Loucy (cell line): ENCODE measurements at regions not wholly inside any gene's neighbourhood (a gene's known extent, or its start where the extent isn't known, plus 50 kb on each side); places are given as distances from the start of the nearest gene placed in this dataset.
A peak's percentile ranks its signal among the peaks of the same experiment; 100 is the strongest.

Experiments
- H2AFZ ChIP-seq: fragments of 200-600 bp; sonication (generic); 2 replicates; pipeline ENCODE4 v1.6.0; 2016; ENCODE audit warnings: antibody characterized with exemption, mild to moderate bottlenecking, low read length, moderate library complexity
- H3F3A ChIP-seq: fragments of 200-600 bp; 2 replicates; pipeline ENCODE4 v1.6.0; 2016; ENCODE audit warnings: antibody characterized with exemption, low read depth, mild to moderate bottlenecking
- H3K27me3 ChIP-seq: fragments of 200-600 bp; sonication (generic); 2 replicates; pipeline ENCODE4 v1.6.1; 2014; ENCODE audit warnings: low read length, mild to moderate bottlenecking; ENCODE audit not compliant: insufficient read depth, poor library complexity, severe bottlenecking
- H3K36me3 ChIP-seq: fragments of 200-600 bp; sonication (generic); 2 replicates; pipeline ENCODE4 v1.6.1; 2016; ENCODE audit warnings: low read length; ENCODE audit not compliant: insufficient read depth
- H3K4me1 ChIP-seq: fragments of 200-600 bp; sonication (generic); 2 replicates; pipeline ENCODE4 v1.5.1; 2014; ENCODE audit warnings: low read length, mild to moderate bottlenecking; ENCODE audit not compliant: insufficient read depth, poor library complexity, severe bottlenecking
- H3K4me2 ChIP-seq: fragments of 200-600 bp; sonication (generic); 2 replicates; pipeline ENCODE4 v1.6.0; 2014; ENCODE audit warnings: antibody characterized with exemption, low read length, low read depth, mild to moderate bottlenecking; ENCODE audit not compliant: poor library complexity, severe bottlenecking
- H3K4me3 ChIP-seq: fragments of 200-600 bp; sonication (generic); 2 replicates; pipeline ENCODE4 v1.5.1; 2014; ENCODE audit warnings: low read length, mild to moderate bottlenecking, mixed read lengths; ENCODE audit not compliant: poor library complexity, severe bottlenecking
- H3K79me2 ChIP-seq: fragments of 200-600 bp; sonication (generic); 2 replicates; pipeline ENCODE4 v1.6.1; 2014; ENCODE audit warnings: low read length; ENCODE audit not compliant: insufficient read depth
- H3K9ac ChIP-seq: fragments of 200-600 bp; sonication (generic); 2 replicates; pipeline ENCODE4 v1.6.0; 2014; ENCODE audit warnings: mild to moderate bottlenecking, low read depth, low read length, moderate library complexity; ENCODE audit not compliant: poor library complexity, severe bottlenecking
- H3K9me2 ChIP-seq: fragments of 200-600 bp; sonication (generic); replicated peaks from 2 replicates; pipeline ENCODE4 v1.6.1; 2016; ENCODE audit warnings: low read depth, low read length, mixed read lengths
- H3K9me3 ChIP-seq: fragments of 200-600 bp; sonication (generic); 2 replicates; pipeline ENCODE4 v1.6.1; 2014; ENCODE audit warnings: mild to moderate bottlenecking, antibody characterized with exemption, low read length, low read depth; ENCODE audit not compliant: insufficient read depth
- H4K20me1 ChIP-seq: fragments of 200-600 bp; sonication (generic); 2 replicates; pipeline ENCODE4 v1.6.0; 2014; ENCODE audit warnings: antibody characterized with exemption, low read length, mild to moderate bottlenecking; ENCODE audit not compliant: insufficient read depth, poor library complexity, severe bottlenecking
- EZH2phosphoT487 ChIP-seq: fragments of 200-600 bp; IDR thresholded peaks from 2 replicates; pipeline ENCODE4 v1.6.1; 2018; ENCODE audit warnings: antibody characterized with exemption, mild to moderate bottlenecking, moderate library complexity, borderline replicate concordance
- TF ChIP-seq, protein P1 (sequence below): fragments of 200-600 bp; sonication (generic); conservative IDR thresholded peaks from 2 replicates; pipeline ENCODE4 v1.5.1; 2014; ENCODE audit warnings: mild to moderate bottlenecking, antibody characterized with exemption, low read length

DNA sequence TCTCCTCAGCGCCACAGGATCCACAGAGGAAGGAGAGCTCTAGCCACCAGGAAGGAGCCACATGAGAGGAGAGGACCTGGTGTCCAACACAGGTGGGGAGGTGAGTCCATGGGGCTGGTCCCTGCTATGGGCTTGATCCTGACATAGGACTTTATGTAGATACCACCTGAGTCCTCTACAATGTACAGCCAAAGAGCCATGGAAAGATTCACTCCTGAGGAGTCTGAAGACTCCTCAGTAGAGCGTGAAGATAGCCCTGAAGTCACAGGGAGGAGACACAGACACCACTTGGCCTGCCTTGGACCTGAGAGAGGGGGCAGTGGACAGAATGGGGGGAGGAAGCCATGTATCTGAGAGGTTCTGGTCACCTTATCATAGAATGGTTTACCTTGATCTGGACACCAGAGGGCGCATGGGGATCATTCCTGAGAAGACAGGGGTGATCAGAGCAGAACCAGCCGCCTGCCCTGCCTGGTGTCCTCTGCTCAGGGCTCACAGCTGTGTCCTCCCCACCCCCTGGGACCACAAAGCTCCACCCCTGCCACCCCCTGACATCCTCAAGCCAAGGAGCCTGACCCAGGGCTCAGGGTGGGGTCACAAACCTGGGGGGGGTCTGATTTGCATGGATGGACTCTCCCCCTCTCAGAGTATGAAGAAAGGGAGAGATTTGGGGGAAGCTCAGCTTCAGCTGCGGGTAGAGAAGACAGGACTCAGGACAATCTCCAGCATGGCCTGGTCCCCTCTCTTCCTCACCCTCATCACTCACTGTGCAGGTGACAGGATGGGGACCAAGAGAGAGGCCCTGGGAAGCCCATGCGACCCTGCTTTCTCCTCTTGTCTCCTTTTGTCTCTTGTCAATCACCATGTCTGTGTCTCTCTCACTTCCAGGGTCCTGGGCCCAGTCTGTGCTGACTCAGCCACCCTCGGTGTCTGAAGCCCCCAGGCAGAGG, 77.0 kb downstream of the ZNF280B start:
- no peaks in the 10 kb centered on the region for H3F3A ChIP-seq
- H2AFZ ChIP-seq: no peak overlapping the region
- no peaks in the 10 kb centered on the region for H3K27me3 ChIP-seq

DNA sequence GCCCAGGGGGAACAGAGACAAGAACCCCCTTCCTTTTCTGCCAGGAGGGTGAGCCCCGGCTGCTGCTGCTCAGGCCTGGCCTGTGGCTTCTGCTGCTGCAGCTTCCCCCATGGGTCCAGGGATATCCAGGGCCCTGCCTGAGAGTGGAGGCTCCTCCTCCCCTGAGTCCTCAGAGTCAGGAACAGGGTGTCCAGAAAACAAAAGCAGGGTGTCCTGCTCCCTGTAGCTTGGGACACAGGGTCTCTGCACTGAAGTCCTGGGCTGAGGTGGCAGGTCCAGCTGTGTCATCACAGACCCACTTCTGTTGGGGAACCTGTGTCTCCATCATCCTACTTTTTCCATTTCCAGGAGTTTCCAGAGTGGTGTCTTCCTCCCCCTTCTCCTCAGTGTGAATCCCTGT, 76.1 kb downstream of the ZNF280B start:
- no peak for TF ChIP-seq EZH2phosphoT487
- TF ChIP-seq, protein P1, sequence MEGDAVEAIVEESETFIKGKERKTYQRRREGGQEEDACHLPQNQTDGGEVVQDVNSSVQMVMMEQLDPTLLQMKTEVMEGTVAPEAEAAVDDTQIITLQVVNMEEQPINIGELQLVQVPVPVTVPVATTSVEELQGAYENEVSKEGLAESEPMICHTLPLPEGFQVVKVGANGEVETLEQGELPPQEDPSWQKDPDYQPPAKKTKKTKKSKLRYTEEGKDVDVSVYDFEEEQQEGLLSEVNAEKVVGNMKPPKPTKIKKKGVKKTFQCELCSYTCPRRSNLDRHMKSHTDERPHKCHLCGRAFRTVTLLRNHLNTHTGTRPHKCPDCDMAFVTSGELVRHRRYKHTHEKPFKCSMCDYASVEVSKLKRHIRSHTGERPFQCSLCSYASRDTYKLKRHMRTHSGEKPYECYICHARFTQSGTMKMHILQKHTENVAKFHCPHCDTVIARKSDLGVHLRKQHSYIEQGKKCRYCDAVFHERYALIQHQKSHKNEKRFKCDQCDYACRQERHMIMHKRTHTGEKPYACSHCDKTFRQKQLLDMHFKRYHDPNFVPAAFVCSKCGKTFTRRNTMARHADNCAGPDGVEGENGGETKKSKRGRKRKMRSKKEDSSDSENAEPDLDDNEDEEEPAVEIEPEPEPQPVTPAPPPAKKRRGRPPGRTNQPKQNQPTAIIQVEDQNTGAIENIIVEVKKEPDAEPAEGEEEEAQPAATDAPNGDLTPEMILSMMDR: no peak
- H2AFZ ChIP-seq: no peak overlapping the region
- H3K4me1 ChIP-seq: no peaks in the 10 kb centered on the region
- no peaks in the 10 kb centered on the region for H3K36me3 ChIP-seq
- no peak overlapping the region for H3K4me3 ChIP-seq
- H3K9ac ChIP-seq: no peak overlapping the region
- H3K9me3 ChIP-seq: no peaks in the 10 kb centered on the region
- no peaks in the 10 kb centered on the region for H3F3A ChIP-seq
- H3K27me3 ChIP-seq: no peaks in the 10 kb centered on the region
- no peaks in the 10 kb centered on the region for H3K9me2 ChIP-seq
- H4K20me1 ChIP-seq: no peaks in the 10 kb centered on the region
- H3K4me2 ChIP-seq: no peak overlapping the region
- no peaks in the 10 kb centered on the region for H3K79me2 ChIP-seq

More for the DNA sequence above, 77.0 kb downstream of the ZNF280B start:
- Histone ChIP-seq H3K79me2 (no peaks in the 10 kb centered on the region), H3K36me3 (no peaks in the 10 kb centered on the region), H3K9me2 (no peaks in the 10 kb centered on the region), H3K9ac (no peak overlapping the region), H3K4me2 (no peak overlapping the region), H3K9me3 (no peaks in the 10 kb centered on the region), H4K20me1 (no peaks in the 10 kb centered on the region), H3K4me3 (no peak overlapping the region), H3K4me1 (no peaks in the 10 kb centered on the region)
- no peak for TF ChIP-seq EZH2phosphoT487
- TF ChIP-seq, protein P1: peak; percentile 68

DNA sequence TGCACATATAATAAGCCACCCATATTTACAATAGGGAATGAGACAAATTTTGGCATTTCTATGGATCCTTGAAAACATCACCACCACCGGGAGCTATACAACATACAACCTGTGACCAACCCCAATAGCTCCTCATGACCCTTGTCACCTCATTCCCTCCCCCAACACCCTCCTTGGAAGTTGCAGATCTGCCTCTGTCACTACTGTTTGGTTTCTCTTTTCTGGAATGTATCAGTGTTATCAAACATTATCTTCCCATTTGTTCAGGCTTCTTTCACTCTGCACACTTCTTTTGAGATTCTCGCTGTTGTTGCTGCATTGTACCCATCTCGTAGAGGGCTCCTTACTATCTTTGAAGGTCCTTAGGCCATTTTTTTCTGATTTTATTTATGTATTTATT, 75.6 kb downstream of the ZNF280B start:
- Histone ChIP-seq H3K4me3 (no peak overlapping the region), H3F3A (no peaks in the 10 kb centered on the region), H3K9me3 (no peaks in the 10 kb centered on the region), H2AFZ (no peak overlapping the region), H3K4me1 (no peaks in the 10 kb centered on the region), H3K9ac (no peak overlapping the region), H3K4me2 (no peak overlapping the region), H3K27me3 (no peaks in the 10 kb centered on the region), H3K79me2 (no peaks in the 10 kb centered on the region), H4K20me1 (no peaks in the 10 kb centered on the region), H3K9me2 (no peaks in the 10 kb centered on the region), H3K36me3 (no peaks in the 10 kb centered on the region)
- TF ChIP-seq, protein P1: no peak
- no peak for TF ChIP-seq EZH2phosphoT487
